Activated CD4-positive, alpha-beta T cell treated with anti-CD3 and anti-CD28 coated beads, Interleukin-2, amount 50 U/mL, for 48 hours (primary cell): ENCODE measurements at regions not wholly inside any gene's neighbourhood (a gene's known extent, or its start where the extent isn't known, plus 50 kb on each side); places are given as distances from the start of the nearest gene placed in this dataset.
"Not testable (repeated sequence)": the region's sequence is repeated elsewhere in the genome, so short reads cannot be mapped to it uniquely, and the experiment has no call there.

ENCODE experiments used
- DNase-seq, 2 experiments: peaks; one replicate each; pipeline ENCODE4 v3.0.0-alpha.2; 2020

GRCh38 chr7:79615871-79616640 lies 162.6 kb upstream of the MAGI2 start:
- DNase-seq = no peak

- no peak for DNase-seq
These were observed 162.0 kb upstream of the MAGI2 start for GRCh38 chr7:79615466-79615865.

- DNase-seq = no peak
These were observed 159.4 kb upstream of the MAGI2 start for GRCh38 chr7:79612903-79613302.

GRCh38 chr7:79612022-79612421 lies 158.6 kb upstream of the MAGI2 start:
- no peak for DNase-seq

DNA sequence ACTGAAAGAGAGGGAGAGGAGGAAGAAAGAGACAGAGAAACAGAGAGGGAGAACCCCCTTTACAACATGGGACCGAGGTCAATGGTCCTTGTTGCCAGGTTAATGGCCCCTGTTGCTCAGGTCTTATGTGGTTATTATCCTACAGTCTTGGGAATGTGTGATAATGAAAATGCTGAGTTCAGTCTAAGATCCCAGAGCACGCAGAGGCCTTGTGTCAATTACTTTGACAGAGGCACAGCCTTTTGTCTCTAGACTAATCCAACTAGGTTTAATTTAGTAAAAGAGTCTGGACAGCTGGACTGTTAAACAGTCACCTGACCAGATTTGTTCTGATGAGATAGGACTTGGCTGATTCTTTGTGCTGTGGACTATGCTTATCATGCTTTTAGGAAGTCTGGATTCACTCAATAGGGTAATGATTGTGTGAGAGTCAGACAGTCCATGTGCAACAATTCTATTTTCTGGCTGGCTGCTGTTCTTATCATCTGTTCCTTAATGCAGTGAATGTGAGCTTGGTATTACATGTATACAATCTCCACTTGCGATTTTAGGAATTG lies 157.4 kb upstream of the MAGI2 start:
- DNase-seq = no peak

- DNase-seq = no peak
These were observed 156.8 kb upstream of the MAGI2 start for GRCh38 chr7:79610313-79610712.

DNA sequence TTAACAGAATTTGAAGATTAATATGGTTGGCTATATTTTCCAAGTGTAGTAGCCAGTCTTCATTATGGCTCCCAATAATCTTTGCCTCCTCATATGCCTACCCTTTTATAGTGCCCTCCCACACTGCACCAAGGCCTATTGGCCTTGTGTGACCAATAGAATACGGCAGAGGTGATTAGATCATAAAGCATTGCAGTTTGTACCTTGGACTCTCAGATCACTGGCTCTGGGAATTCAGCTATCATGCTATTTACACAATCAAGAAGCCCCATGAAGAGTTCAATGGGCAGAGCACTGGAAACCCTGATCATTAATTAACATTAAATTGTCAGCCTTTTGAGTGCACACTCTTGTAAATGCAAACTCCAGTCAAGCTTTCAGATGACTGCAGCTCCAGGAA lies 154.5 kb upstream of the MAGI2 start:
- no peak for DNase-seq

DNA sequence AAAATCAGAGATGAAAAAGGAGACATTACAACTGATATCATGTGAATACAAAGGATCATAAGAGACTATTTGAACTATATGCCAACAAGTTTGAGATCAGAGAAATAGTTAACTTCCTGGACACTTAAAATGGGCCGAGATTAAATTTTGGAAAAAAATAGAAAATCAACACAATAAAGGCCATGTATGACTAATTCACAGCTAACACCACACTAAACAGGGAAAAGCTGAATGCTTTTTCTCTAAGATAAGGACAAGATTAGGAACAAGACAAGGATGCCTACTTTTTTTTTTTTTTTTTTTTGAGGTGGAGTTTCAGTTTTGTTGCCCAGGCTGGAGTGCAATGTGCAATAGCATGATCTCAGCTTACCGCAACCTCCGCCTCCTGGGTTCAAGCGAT lies 151.4 kb upstream of the MAGI2 start:
- DNase-seq = no peak

- DNase-seq = no peak
These were observed 144.9 kb upstream of the MAGI2 start for GRCh38 chr7:79598351-79598750.

DNA sequence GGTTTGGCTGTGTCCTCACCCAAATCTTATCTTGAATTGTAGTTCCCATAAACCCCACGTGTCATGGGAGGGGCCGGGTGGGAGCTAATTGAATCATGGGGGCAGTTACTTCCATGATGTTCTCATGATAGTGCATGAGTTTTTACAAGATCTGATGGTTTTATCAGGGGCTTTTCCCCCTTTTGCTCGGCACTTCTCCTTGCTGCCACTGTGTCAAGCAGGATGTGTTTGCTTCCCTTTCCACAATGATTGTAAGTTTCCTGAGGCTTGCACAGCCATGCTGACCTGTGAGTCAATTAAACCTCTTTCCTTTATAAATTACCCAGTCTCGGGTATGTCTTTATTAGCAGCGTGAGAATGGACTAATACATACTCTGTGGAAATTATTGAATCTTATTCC lies 141.2 kb upstream of the MAGI2 start:
- not testable (repeated sequence) for DNase-seq

DNA sequence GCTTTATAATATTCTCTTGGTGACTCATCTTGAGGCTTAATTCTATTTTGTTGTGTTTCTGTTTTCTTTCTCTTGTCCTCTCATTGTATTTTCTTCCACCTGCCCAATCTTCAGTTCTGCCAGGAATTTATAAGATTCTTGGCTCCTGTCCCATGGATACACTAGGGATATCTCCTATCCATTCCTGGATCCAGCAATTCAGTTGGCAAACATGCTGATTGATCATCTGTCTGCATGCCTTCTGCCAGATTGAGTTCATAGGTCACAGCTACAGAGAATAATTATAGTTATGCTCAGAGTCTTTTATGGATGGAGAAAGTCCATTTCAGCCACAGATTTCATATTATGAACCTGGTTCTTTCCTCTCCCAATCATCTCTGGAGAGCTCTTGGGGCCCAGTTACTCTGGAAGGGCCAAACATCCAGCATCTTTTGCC lies 140.4 kb upstream of the MAGI2 start:
- no peak for DNase-seq

- no peak for DNase-seq
These were observed 137.6 kb upstream of the MAGI2 start for GRCh38 chr7:79590916-79591623.

- no peak for DNase-seq
These were observed 136.9 kb upstream of the MAGI2 start for GRCh38 chr7:79590391-79590790.

GRCh38 chr7:79570903-79571302 lies 117.4 kb upstream of the MAGI2 start:
- DNase-seq = no peak

- no peak for DNase-seq
These were observed 110.5 kb upstream of the MAGI2 start for GRCh38 chr7:79563821-79564522.

- DNase-seq = no peak
These were observed 102.1 kb upstream of the MAGI2 start for GRCh38 chr7:79555571-79555970.

GRCh38 chr7:79553811-79554555 lies 100.5 kb upstream of the MAGI2 start:
- no peak for DNase-seq

GRCh38 chr7:79552463-79552862 lies 99.0 kb upstream of the MAGI2 start:
- no peak for DNase-seq

GRCh38 chr7:79548727-79549126 lies 95.3 kb upstream of the MAGI2 start:
- DNase-seq = no peak

GRCh38 chr7:79547132-79547531 lies 93.7 kb upstream of the MAGI2 start:
- no peak for DNase-seq

DNA sequence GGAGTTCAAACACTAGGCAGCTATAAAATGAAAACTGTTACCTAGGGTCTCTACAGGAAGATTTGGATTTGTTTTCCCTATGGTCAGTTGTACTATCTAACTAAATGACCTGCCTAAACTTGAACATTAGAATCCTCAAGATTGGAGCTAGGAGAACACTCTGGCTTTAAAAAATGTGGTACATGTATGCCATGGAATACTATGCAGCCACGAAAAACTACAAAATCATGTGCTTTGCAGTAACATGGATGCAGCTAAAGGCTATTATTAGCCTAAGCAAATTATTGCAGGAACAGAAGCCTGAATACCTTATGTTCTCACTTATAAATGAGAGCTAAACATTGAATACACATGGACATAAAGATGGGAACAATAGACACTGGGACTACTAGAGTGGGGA lies 87.1 kb upstream of the MAGI2 start:
- no peak for DNase-seq

GRCh38 chr7:79534128-79534527 lies 80.7 kb upstream of the MAGI2 start:
- DNase-seq = no peak
